GM18505 (cell line): ENCODE measurements at regions not wholly inside any gene's neighbourhood (a gene's known extent, or its start where the extent isn't known, plus 50 kb on each side); places are given as distances from the start of the nearest gene placed in this dataset.

Experiments
- ATAC-seq: cut with Tn5 transposase; IDR thresholded peaks from one replicate; pipeline ENCODE4 v1.9.1; 2021; ENCODE audit not compliant: unreplicated experiment
- POLR2A ChIP-seq: IDR thresholded peaks from 4 replicates; pipeline ENCODE4 v1.6.1; 2011; ENCODE audit warnings: borderline replicate concordance; ENCODE audit not compliant: insufficient read depth, insufficient read length; ENCODE audit errors: extremely low read depth

DNA sequence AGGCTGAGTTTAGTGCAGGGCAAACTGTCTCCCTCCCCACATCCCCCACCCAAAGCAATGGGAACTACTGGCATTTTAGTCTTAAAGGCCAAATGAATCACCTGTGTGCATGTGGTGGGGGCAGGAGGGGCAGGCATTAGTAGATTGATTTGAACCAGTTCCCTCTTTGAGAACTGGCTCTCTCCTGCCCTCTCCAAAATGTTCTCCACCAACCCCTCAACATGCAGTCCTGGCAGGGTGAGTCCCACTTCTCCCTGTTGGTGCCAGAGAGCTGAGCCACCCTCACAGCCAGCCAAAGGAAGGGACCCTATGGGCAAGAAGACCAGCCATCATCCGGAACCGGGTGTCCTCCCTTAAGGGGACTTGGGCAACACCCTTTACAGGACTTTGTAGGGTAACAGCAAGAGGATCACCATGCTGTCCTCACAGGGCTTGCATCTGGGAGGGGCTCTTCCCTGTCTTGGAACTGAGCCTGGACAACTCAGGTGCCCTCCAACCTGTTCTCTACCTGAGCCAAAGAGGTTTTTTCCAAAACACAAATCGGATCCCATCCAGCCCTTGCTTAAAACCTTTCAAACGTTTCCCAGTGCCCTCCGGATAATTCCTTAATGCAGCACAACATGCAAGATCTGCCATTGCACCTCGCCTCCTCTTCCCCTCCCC lies 80.6 kb downstream of the MRPL14 start:
- no peak for TF ChIP-seq POLR2A
- ATAC-seq: no peak

DNA sequence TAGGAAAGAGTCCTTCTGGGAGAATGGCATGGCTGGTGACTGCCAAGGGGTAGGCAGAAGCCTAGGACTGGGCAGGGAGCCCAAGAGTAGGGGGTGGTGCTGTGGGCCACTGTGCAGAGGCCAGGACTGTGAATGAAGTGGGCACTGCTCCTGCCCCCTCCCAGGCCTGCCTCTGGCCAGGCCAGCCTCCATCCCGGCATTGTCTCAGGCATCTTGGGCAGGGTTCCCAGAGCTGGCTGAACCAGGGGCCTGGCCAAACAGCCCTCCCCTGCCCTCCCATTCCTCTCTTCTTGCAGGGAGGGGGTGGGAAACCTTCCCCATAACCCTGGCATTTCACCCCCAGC lies 81.6 kb downstream of the MRPL14 start:
- TF ChIP-seq POLR2A: no peak
- ATAC-seq: no peak

DNA sequence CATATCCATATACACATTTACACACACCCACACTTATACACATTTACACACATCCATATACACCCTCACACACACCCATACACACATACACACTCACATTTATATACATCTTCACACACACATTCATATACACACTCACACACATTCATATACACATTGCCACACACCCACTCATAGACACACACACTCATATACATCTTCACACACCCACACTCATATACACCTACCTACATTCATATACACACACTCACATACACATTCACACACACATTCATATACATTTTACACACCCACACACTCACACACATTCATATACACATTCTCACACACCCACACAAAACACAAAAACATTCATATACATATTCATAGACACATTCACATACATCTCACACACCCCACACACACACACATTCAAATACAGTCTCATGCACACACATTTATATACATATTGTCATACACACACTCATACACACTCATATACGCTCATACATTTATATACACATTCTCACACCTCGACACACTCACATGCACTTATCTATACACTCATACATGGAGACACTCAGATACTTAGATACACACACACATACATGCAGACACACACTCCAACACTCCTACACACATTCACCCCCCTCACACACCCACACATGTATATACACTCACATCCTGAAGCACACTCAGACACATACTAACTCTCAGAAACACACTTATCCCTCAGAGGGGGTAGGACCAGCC lies 82.1 kb downstream of the MRPL14 start:
- no peak for ATAC-seq
- no peak for TF ChIP-seq POLR2A

GRCh38 chr6:44044154-44044539 lies 83.1 kb downstream of the MRPL14 start:
- no peak for TF ChIP-seq POLR2A
- no peak for ATAC-seq

GRCh38 chr6:44043479-44044153 lies 83.6 kb downstream of the MRPL14 start:
- no peak for ATAC-seq
- no peak for TF ChIP-seq POLR2A

- ATAC-seq: no peak
- TF ChIP-seq POLR2A: no peak
Observed at GRCh38 chr6:44042989-44043478, 84.2 kb downstream of the MRPL14 start.

GRCh38 chr6:44042261-44042988 lies 84.8 kb downstream of the MRPL14 start:
- no peak for ATAC-seq
- TF ChIP-seq POLR2A: no peak

GRCh38 chr6:44041461-44042260 lies 85.6 kb downstream of the MRPL14 start:
- TF ChIP-seq POLR2A: no peak
- ATAC-seq: no peak

- no peak for ATAC-seq
- no peak for TF ChIP-seq POLR2A
Observed at GRCh38 chr6:44040786-44041185, 86.5 kb downstream of the MRPL14 start.

DNA sequence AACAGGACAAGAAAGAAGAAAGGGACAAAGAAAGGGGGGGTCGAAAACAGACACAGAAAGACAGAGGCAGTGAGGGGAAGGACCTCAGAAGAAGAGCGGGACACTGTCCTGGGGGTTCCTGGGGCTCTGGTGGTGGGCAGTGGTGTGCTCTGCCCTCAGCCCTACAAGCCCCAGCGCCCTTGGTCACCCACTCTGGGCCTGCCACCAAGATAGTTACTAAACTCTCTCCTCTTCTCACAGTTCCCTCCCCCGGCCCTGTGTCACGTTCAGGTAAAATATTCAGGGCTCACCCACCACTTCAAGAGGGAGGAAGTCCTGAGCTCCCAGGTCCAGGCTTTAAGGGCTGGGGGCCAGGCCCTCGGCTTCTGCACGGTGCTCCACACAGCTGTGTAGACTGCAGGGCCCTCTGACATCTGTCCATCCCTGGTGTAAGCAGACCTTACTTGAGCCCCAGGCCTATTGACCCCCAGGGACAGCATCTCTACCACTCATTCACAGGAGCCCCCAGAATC lies 87.4 kb downstream of the MRPL14 start:
- no peak for TF ChIP-seq POLR2A

GRCh38 chr6:44039191-44039719 lies 88.0 kb downstream of the MRPL14 start:
- ATAC-seq: no peak
- no peak for TF ChIP-seq POLR2A

More for the DNA sequence above, 87.4 kb downstream of the MRPL14 start:
- no peak for ATAC-seq

DNA sequence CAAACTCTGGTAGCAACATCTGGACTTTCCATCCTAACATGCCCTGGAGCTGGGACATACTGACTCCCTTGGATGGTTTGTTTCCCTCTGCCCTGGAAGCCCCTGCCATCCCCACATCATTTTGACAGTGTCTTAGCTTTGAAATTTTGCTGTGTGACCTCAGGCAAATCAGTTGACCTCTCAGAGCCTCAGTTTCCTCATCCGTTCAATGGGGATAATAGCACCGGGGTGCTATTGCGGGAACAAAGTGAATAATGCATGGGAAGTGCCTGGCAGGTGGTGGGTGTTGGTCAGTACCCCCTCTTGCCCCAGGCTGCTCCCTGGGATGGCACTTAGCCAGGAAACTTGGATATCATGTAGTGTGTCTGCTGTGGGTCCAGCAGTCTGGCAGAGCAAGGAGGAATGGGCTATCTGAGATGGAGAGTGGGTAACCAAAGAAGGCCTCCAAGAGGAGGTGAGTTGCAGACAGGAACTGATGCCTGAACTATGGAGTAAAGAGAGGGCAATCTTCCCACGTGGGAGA lies 88.6 kb downstream of the MRPL14 start:
- TF ChIP-seq POLR2A: no peak
- ATAC-seq: no peak
